ENCODE measurements at regions not wholly inside any gene's neighbourhood (a gene's known extent, or its start where the extent isn't known, plus 50 kb on each side); places are given as distances from the start of the nearest gene placed in this dataset.
"Not testable (repeated sequence)": the region's sequence is repeated elsewhere in the genome, so short reads cannot be mapped to it uniquely, and the experiment has no call there.

DNA sequence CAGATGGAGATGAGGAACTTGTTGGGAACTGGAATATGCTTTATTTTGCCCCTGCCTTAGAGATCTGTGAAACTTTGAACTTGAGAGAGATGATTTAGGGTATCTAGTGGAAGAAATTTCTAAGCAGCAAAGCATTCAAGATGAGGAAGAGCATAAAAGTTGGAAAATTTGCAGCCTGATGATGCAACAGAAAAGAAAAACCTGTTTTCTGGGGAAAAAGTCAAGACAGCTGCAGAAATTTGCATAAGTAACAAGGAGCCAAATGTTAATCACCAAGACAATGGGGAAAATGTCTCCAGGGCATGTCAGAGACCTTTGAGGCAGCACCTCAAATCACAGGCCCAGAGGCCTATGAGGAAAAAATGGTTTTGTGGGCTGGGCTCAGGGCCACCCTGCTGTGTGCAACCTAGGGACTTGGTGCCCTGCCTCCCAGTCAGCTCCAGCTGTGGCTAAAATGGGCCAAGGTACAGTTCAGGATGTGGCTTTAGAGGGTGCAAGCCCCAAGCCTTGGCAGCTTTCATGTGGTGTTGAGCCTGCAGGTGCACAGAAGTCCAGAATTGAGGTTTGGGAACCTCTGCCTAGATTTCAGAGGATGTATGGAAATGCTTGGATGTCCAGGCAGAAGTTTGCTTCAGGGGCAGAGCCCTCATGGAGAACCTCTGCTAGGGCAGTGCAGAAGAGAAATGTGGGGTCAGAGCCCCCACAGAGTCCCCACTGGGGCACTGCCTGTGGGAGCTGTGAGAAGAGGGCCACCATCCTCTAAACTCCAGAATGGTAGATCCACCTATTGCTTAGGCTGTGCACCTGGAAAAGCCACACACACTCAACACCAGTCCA is 136.3 kb upstream of the RAB4A start:
- Mint-ChIP-seq H3K27me3 (peaks cover 0 to 23% (median 0%) of the 10 kb centered on the region in 5 donors), H3K36me3 (peaks cover 7 to 13% (median 11%) of the 10 kb centered on the region in 5 donors), H3K9me3 (peaks cover 5 to 32% (median 16%) of the 10 kb centered on the region in 11 donors), H3K4me1 (peaks cover 28 to 96% (median 73%) of the 10 kb centered on the region in 7 donors), H3K27ac (peak overlapping the region in 4 of 9 donors; percentile 23 to 57 (median 29)), H3K4me3 (peak overlapping the region in 2 of 10 donors; percentile 29 to 31)
- H3K27ac ChIP-seq (ENCODE audit: low read depth, low read length); H3K4me3 ChIP-seq (ENCODE audit: low read length); H3K36me3 ChIP-seq (ENCODE audit: control insufficient read depth in 2 of 3, insufficient read depth in 3 of 3, low read length in 3 of 3); H3K27me3 ChIP-seq (ENCODE audit: control insufficient read depth in 2 of 2, insufficient read depth in 2 of 2, low read length in 2 of 2); POLR2A ChIA-PET; DNase-seq; CTCF ChIA-PET; ATAC-seq: not testable (repeated sequence)
- H3K9me3 ChIP-seq (ENCODE audit: control insufficient read depth in 2 of 3, low read length in 3 of 3), result peaks cover 0 to 11% (median 0%) of the 10 kb centered on the region in 3 experiments
- peaks cover 22 to 41% of the 10 kb centered on the region in 2 donors for H3K4me1 ChIP-seq (ENCODE audit: control insufficient read depth in 2 of 2, insufficient read depth in 2 of 2, low read length in 2 of 2)
- intact Hi-C loops (cut with micrococcal nuclease), result loop anchor here in 1 of 2 donors (5.0 to 10.0 kb wide), 3 partner anchors 77 to 270 kb away; no protein-coding TSS in a partner anchor

DNA sequence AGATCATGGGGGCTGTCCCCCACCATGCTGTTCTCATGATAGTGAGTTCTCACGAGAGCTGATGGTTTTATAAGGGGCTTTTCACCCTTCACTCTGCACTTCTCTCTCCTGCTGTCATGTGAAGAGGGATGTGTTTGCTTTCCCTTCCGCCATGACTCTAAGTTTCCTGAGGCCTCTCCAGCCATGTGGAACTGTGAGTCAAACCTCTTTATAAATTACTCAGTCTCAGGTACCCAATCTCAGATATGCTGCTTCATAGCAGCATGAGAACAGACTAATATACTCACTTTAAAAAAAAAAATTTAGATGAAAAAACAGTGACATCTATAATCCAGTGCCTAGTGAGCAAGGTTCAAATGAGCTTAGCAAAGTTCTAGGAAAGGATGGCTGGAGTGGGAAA is 135.1 kb upstream of the RAB4A start:
- Histone ChIP-seq H3K4me1 (ENCODE audit: control insufficient read depth in 2 of 2, insufficient read depth in 2 of 2, low read length in 2 of 2) (peaks cover 10 to 34% of the 10 kb centered on the region in 2 donors), H3K36me3 (ENCODE audit: control insufficient read depth in 2 of 3, insufficient read depth in 3 of 3, low read length in 3 of 3) (no peaks in the 10 kb centered on the region), H3K4me3 (ENCODE audit: low read length) (no peak overlapping the region), H3K27ac (ENCODE audit: low read depth, low read length) (no peak overlapping the region), H3K27me3 (ENCODE audit: control insufficient read depth in 2 of 2, insufficient read depth in 2 of 2, low read length in 2 of 2) (no peaks in the 10 kb centered on the region), H3K9me3 (ENCODE audit: control insufficient read depth in 2 of 3, low read length in 3 of 3) (peaks cover 0 to 11% (median 0%) of the 10 kb centered on the region in 3 experiments)
- Mint-ChIP-seq H3K9me3 (peaks cover 5 to 32% (median 16%) of the 10 kb centered on the region in 11 donors), H3K4me3 (peak overlapping the region in 1 of 10 donors; percentile 81), H3K27ac (peak overlapping the region in 3 of 9 donors; percentile 56 to 67 (median 65)), H3K36me3 (peaks cover 7 to 13% (median 11%) of the 10 kb centered on the region in 5 donors), H3K27me3 (peaks cover 0 to 14% (median 0%) of the 10 kb centered on the region in 5 donors), H3K4me1 (peaks cover 23 to 93% (median 68%) of the 10 kb centered on the region in 7 donors)
- ChIA-PET CTCF (no interaction called here), POLR2A (interaction anchor here (0.6 kb wide), 1 partner anchor 69 kb away, joined by 3 read pairs; no protein-coding TSS in a partner anchor)
- no peak for ATAC-seq
- intact Hi-C loops (cut with micrococcal nuclease), result loop anchor here in 1 of 2 donors (5.0 to 10.0 kb wide), 2 partner anchors 117 to 271 kb away; no protein-coding TSS in a partner anchor
- DNase-seq, result no peak

DNA sequence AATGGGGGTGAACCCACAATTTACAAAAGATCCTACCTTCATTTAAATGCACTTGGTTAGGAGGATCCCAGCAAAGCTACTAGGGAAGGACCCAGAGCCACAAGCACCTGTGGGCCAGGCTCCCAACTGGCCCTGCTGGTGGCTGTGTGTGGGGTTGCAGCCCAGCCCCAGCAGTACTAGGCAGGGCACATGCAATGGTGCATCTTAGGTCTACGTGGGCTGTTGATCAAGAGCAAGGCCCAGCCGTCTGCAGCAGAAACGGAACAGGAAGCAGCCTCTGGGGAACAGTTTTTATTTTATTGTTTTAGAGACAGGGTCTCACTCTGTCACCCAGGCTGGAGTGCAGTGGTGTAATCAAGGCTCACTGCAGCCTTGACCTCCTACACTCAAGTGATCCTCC is 134.1 kb upstream of the RAB4A start:
- intact Hi-C loops (cut with micrococcal nuclease), result loop anchor here in 1 of 2 donors (5.0 to 10.0 kb wide), 2 partner anchors 115 to 272 kb away; no protein-coding TSS in a partner anchor
- peak overlapping the region in 8 of 9 donors; percentile 54 to 87 (median 80) for H3K27ac Mint-ChIP-seq
- no peaks in the 10 kb centered on the region for H3K27me3 ChIP-seq (ENCODE audit: control insufficient read depth in 2 of 2, insufficient read depth in 2 of 2, low read length in 2 of 2)
- H3K4me3 Mint-ChIP-seq, result peak overlapping the region in 7 of 10 donors; percentile 14 to 81 (median 40)
- ATAC-seq (no peak), DNase-seq (peak in 2 of 9 donors; percentile 36 to 38)
- peaks cover 0 to 7% (median 0%) of the 10 kb centered on the region in 5 donors for H3K27me3 Mint-ChIP-seq
- H3K4me1 ChIP-seq (ENCODE audit: control insufficient read depth in 2 of 2, insufficient read depth in 2 of 2, low read length in 2 of 2), result peaks cover 0 to 29% of the 10 kb centered on the region in 2 donors
- peaks cover 22 to 89% (median 58%) of the 10 kb centered on the region in 7 donors for H3K4me1 Mint-ChIP-seq
- H3K36me3 ChIP-seq (ENCODE audit: control insufficient read depth in 2 of 3, insufficient read depth in 3 of 3, low read length in 3 of 3), result no peaks in the 10 kb centered on the region
- peaks cover 5 to 32% (median 16%) of the 10 kb centered on the region in 11 donors for H3K9me3 Mint-ChIP-seq
- peaks cover 7 to 13% (median 11%) of the 10 kb centered on the region in 5 donors for H3K36me3 Mint-ChIP-seq
- no peak overlapping the region for H3K4me3 ChIP-seq (ENCODE audit: low read length)
- CTCF ChIA-PET, result no interaction called here
- peaks cover 0 to 11% (median 0%) of the 10 kb centered on the region in 3 experiments for H3K9me3 ChIP-seq (ENCODE audit: control insufficient read depth in 2 of 3, low read length in 3 of 3)
- no peak overlapping the region for H3K27ac ChIP-seq (ENCODE audit: low read depth, low read length)
- POLR2A ChIA-PET, result interaction anchor here (1.0 to 1.9 kb wide), 3 partner anchors 8 to 11 kb away, joined by 3 to 5 read pairs (median 3); no protein-coding TSS in a partner anchor

DNA sequence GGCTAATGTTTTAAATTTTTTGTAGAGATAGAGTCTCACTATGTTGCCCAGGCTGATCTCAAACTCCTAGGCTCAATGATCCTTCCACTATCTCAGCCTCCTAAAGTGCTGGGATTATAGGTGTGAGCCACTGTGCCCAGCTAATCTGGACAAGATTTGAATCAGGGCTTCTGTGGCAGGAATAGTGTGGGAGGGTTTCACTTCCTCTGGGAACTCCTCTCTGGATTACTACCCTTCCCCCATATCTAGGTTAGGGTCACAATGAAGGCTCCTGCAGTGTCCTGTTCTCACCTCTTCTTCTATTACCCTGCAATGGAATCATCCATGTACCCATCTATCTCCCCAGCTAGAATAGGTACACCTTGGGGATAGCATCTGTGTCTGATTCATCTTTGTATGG is 133.6 kb upstream of the RAB4A start:
- H3K27ac Mint-ChIP-seq, result peak overlapping the region in 8 of 9 donors; percentile 54 to 87 (median 80)
- peaks cover 0 to 2% (median 0%) of the 10 kb centered on the region in 5 donors for H3K27me3 Mint-ChIP-seq
- H3K36me3 Mint-ChIP-seq, result peaks cover 7 to 13% (median 11%) of the 10 kb centered on the region in 5 donors
- CTCF ChIA-PET, result no interaction called here
- DNase-seq, result no peak
- Histone ChIP-seq H3K27ac (ENCODE audit: low read depth, low read length) (no peak overlapping the region), H3K9me3 (ENCODE audit: control insufficient read depth in 2 of 3, low read length in 3 of 3) (peaks cover 0 to 11% (median 0%) of the 10 kb centered on the region in 3 experiments), H3K27me3 (ENCODE audit: control insufficient read depth in 2 of 2, insufficient read depth in 2 of 2, low read length in 2 of 2) (no peaks in the 10 kb centered on the region), H3K4me3 (ENCODE audit: low read length) (no peak overlapping the region), H3K4me1 (ENCODE audit: control insufficient read depth in 2 of 2, insufficient read depth in 2 of 2, low read length in 2 of 2) (peaks cover 0 to 29% of the 10 kb centered on the region in 2 donors), H3K36me3 (ENCODE audit: control insufficient read depth in 2 of 3, insufficient read depth in 3 of 3, low read length in 3 of 3) (no peaks in the 10 kb centered on the region)
- peaks cover 5 to 32% (median 16%) of the 10 kb centered on the region in 11 donors for H3K9me3 Mint-ChIP-seq
- intact Hi-C loops (cut with micrococcal nuclease), result loop anchor here in 1 of 2 donors (5.0 to 10.0 kb wide), 2 partner anchors 115 to 272 kb away; no protein-coding TSS in a partner anchor
- no peak for ATAC-seq
- peaks cover 22 to 85% (median 54%) of the 10 kb centered on the region in 7 donors for H3K4me1 Mint-ChIP-seq
- peak overlapping the region in 6 of 10 donors; percentile 4 to 81 (median 47) for H3K4me3 Mint-ChIP-seq
- POLR2A ChIA-PET, result interaction anchor here (1.0 to 1.9 kb wide), 4 partner anchors 9 to 147 kb away, joined by 3 to 5 read pairs (median 3); no protein-coding TSS in a partner anchor

DNA sequence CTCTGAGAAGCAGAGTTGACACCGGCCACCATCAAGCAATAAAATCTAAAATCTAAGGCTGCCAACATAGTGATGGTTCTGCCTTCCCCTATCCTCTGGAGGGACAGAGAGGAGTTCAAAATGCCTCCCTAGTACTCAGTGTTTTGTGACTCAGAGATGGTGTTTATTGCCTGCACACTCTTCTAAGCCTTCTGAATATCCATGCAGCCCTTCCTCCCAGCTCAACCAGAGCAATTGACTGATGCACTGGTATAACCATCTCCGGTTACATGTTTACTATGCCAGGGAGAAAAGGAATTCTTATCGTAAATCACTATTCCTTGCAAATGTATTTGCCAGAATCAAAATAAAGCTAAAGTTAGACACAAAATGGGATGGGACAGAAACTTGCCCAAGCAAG is 132.9 kb upstream of the RAB4A start:
- Mint-ChIP-seq H3K36me3 (peaks cover 7 to 13% (median 11%) of the 10 kb centered on the region in 5 donors), H3K27ac (peak overlapping the region in 7 of 9 donors; percentile 4 to 84 (median 76)), H3K9me3 (peaks cover 5 to 28% (median 16%) of the 10 kb centered on the region in 11 donors), H3K4me1 (peaks cover 22 to 78% (median 54%) of the 10 kb centered on the region in 7 donors), H3K27me3 (peaks cover 0 to 1% (median 0%) of the 10 kb centered on the region in 5 donors), H3K4me3 (peak overlapping the region in 8 of 10 donors; percentile 8 to 82 (median 47))
- Histone ChIP-seq H3K27me3 (ENCODE audit: control insufficient read depth in 2 of 2, insufficient read depth in 2 of 2, low read length in 2 of 2) (no peaks in the 10 kb centered on the region), H3K27ac (ENCODE audit: low read depth, low read length) (no peak overlapping the region), H3K36me3 (ENCODE audit: control insufficient read depth in 2 of 3, insufficient read depth in 3 of 3, low read length in 3 of 3) (no peaks in the 10 kb centered on the region), H3K4me1 (ENCODE audit: control insufficient read depth in 2 of 2, insufficient read depth in 2 of 2, low read length in 2 of 2) (peaks cover 0 to 29% of the 10 kb centered on the region in 2 donors), H3K9me3 (ENCODE audit: control insufficient read depth in 2 of 3, low read length in 3 of 3) (peaks cover 0 to 11% (median 0%) of the 10 kb centered on the region in 3 experiments), H3K4me3 (ENCODE audit: low read length) (no peak overlapping the region)
- ChIA-PET CTCF (interaction anchor here (0.5 to 2.6 kb wide), 2 partner anchors 9 to 33 kb away, joined by 3 to 7 read pairs; no protein-coding TSS in a partner anchor), POLR2A (interaction anchor here (1.0 to 1.9 kb wide), 2 partner anchors 9 to 148 kb away, joined by 3 to 5 read pairs; no protein-coding TSS in a partner anchor)
- intact Hi-C loops (cut with micrococcal nuclease), result loop anchor here in 1 of 2 donors (2.0 to 10.0 kb wide), 3 partner anchors 13 to 273 kb away; no protein-coding TSS in a partner anchor
- DNase-seq (no peak), ATAC-seq (no peak)

All from naive thymus-derived CD4-positive, alpha-beta T cell (primary cell).